ENCODE measurements at regions not wholly inside any gene's neighbourhood (a gene's known extent, or its start where the extent isn't known, plus 50 kb on each side); places are given as distances from the start of the nearest gene placed in this dataset.
"Not testable (repeated sequence)": the region's sequence is repeated elsewhere in the genome, so short reads cannot be mapped to it uniquely, and the experiment has no call there.

- no peak for DNase-seq (ENCODE audit: low read depth)
Measured at GRCh38 chr12:124674937-124675336, 107.5 kb upstream of the NCOR2 start.

- DNase-seq (ENCODE audit: low read depth) = no peak
Measured at GRCh38 chr12:124673801-124674617, 106.6 kb upstream of the NCOR2 start.

GRCh38 chr12:124669271-124669721, 101.9 kb upstream of the NCOR2 start:
- not testable (repeated sequence) for DNase-seq (ENCODE audit: low read depth)

GRCh38 chr12:124668602-124669001, 101.2 kb upstream of the NCOR2 start:
- DNase-seq (ENCODE audit: low read depth) = no peak

- no peak for DNase-seq (ENCODE audit: low read depth)
Measured at GRCh38 chr12:124667506-124668326, 100.3 kb upstream of the NCOR2 start.

GRCh38 chr12:124666722-124667259, 99.4 kb upstream of the NCOR2 start:
- no peak for DNase-seq (ENCODE audit: low read depth)

GRCh38 chr12:124665511-124665910, 98.1 kb upstream of the NCOR2 start:
- DNase-seq (ENCODE audit: low read depth) = no peak

GRCh38 chr12:124664395-124665111, 97.1 kb upstream of the NCOR2 start:
- no peak for DNase-seq (ENCODE audit: low read depth)

GRCh38 chr12:124663771-124664366, 96.5 kb upstream of the NCOR2 start:
- DNase-seq (ENCODE audit: low read depth) = no peak

GRCh38 chr12:124663206-124663605, 95.8 kb upstream of the NCOR2 start:
- DNase-seq (ENCODE audit: low read depth) = no peak

GRCh38 chr12:124661341-124661740, 93.9 kb upstream of the NCOR2 start:
- no peak for DNase-seq (ENCODE audit: low read depth)

- no peak for DNase-seq (ENCODE audit: low read depth)
Measured at GRCh38 chr12:124660851-124661250, 93.4 kb upstream of the NCOR2 start.

GRCh38 chr12:124658806-124659402, 91.5 kb upstream of the NCOR2 start:
- DNase-seq (ENCODE audit: low read depth) = no peak

GRCh38 chr12:124658302-124658701, 90.9 kb upstream of the NCOR2 start:
- no peak for DNase-seq (ENCODE audit: low read depth)

GRCh38 chr12:124656947-124657434, 89.6 kb upstream of the NCOR2 start:
- DNase-seq (ENCODE audit: low read depth) = no peak

GRCh38 chr12:124655698-124656516, 88.5 kb upstream of the NCOR2 start:
- peak; percentile 46 for DNase-seq (ENCODE audit: low read depth)

- no peak for DNase-seq (ENCODE audit: low read depth)
Measured at GRCh38 chr12:124655048-124655697, 87.8 kb upstream of the NCOR2 start.

GRCh38 chr12:124654666-124655047, 87.2 kb upstream of the NCOR2 start:
- no peak for DNase-seq (ENCODE audit: low read depth)

GRCh38 chr12:124653169-124653931, 85.9 kb upstream of the NCOR2 start:
- DNase-seq (ENCODE audit: low read depth) = no peak

Data from CMK (cell line).